ENCODE measurements at regions not wholly inside any gene's neighbourhood (a gene's known extent, or its start where the extent isn't known, plus 50 kb on each side); places are given as distances from the start of the nearest gene placed in this dataset.
"Not testable (repeated sequence)": the region's sequence is repeated elsewhere in the genome, so short reads cannot be mapped to it uniquely, and the experiment has no call there.

GRCh38 chr21:14285147-14285761 is 69.3 kb downstream of the RBM11 start:
- no peak overlapping the region for H2BK12ac ChIP-seq (ENCODE audit: low read length)
- no peak overlapping the region for H3K27ac ChIP-seq (replicated peaks; ENCODE audit: low read length)
- no peak overlapping the region for H4K91ac ChIP-seq (ENCODE audit: low read depth, low read length, poor library complexity)
- H2BK120ac ChIP-seq (ENCODE audit: low read depth, low read length): no peak overlapping the region
- no peaks in the 10 kb centered on the region for H3K79me1 ChIP-seq (ENCODE audit: low read depth, low read length)
- no peak overlapping the region for H3K14ac ChIP-seq (ENCODE audit: low read length)
- no peak overlapping the region for H4K8ac ChIP-seq (ENCODE audit: low read depth, low read length)
- no peak overlapping the region for H3K4me2 ChIP-seq (ENCODE audit: insufficient read depth, low read length, poor library complexity, severe bottlenecking)
- no peaks in the 10 kb centered on the region for H3K9me3 ChIP-seq (replicated peaks in 1 of 2; ENCODE audit: control insufficient read depth in 2 of 2, insufficient read depth in 1 of 2, low read depth in 1 of 2, low read length in 2 of 2)
- no peaks in the 10 kb centered on the region for H3K36me3 ChIP-seq (replicated peaks in 1 of 2; ENCODE audit: control insufficient read depth in 2 of 2, insufficient read depth in 2 of 2, low read length in 2 of 2)
- H3K23ac ChIP-seq (ENCODE audit: low read depth, low read length, poor library complexity): no peak overlapping the region
- no peaks in the 10 kb centered on the region for H3K4me1 ChIP-seq (ENCODE audit: control insufficient read depth in 2 of 2, insufficient read depth in 1 of 2, low read depth in 1 of 2, low read length in 2 of 2)
- H3K4ac ChIP-seq (ENCODE audit: low read length): no peak overlapping the region
- H2BK15ac ChIP-seq (ENCODE audit: low read length): no peak overlapping the region
- H3K9ac ChIP-seq (ENCODE audit: low read depth, low read length, poor library complexity): no peak overlapping the region
- no peak overlapping the region for H2BK5ac ChIP-seq (ENCODE audit: low read length)
- H2AK5ac ChIP-seq (ENCODE audit: low read depth, low read length): no peak overlapping the region
- no peak for DNase-seq (ENCODE audit: low spot score)
- no peak overlapping the region for H3K18ac ChIP-seq (ENCODE audit: low read length)
- no peak overlapping the region for H2AFZ ChIP-seq (ENCODE audit: low read length)
- H3K4me3 ChIP-seq (ENCODE audit: low read length in 2 of 2): no peak overlapping the region
- WGBS, 2 donors (ENCODE audit: extremely low coverage in 2 of 2, insufficient read length in 2 of 2, insufficient replicate concordance in 1 of 2): no CpG with 5 or more reads among the region's 2 CpGs
- H3K27me3 ChIP-seq (ENCODE audit: control insufficient read depth in 3 of 3, insufficient read depth in 3 of 3, low read depth in 1 of 3, low read length in 3 of 3): peaks cover 0 to 14% (median 0%) of the 10 kb centered on the region in 3 experiments

GRCh38 chr21:14284481-14284880 is 68.5 kb downstream of the RBM11 start:
- Histone ChIP-seq H3K4me1 (ENCODE audit: control insufficient read depth in 2 of 2, insufficient read depth in 1 of 2, low read depth in 1 of 2, low read length in 2 of 2) (no peaks in the 10 kb centered on the region), H2AK5ac (ENCODE audit: low read depth, low read length) (no peak overlapping the region), H3K27ac (replicated peaks; ENCODE audit: low read length) (no peak overlapping the region), H2AFZ (ENCODE audit: low read length) (no peak overlapping the region), H2BK15ac (ENCODE audit: low read length) (no peak overlapping the region), H3K9me3 (replicated peaks in 1 of 2; ENCODE audit: control insufficient read depth in 2 of 2, insufficient read depth in 1 of 2, low read depth in 1 of 2, low read length in 2 of 2) (no peaks in the 10 kb centered on the region), H3K9ac (ENCODE audit: low read depth, low read length, poor library complexity) (no peak overlapping the region), H4K8ac (ENCODE audit: low read depth, low read length) (no peak overlapping the region), H3K36me3 (replicated peaks in 1 of 2; ENCODE audit: control insufficient read depth in 2 of 2, insufficient read depth in 2 of 2, low read length in 2 of 2) (no peaks in the 10 kb centered on the region), H2BK12ac (ENCODE audit: low read length) (no peak overlapping the region), H3K4me3 (ENCODE audit: low read length in 2 of 2) (no peak overlapping the region), H2BK120ac (ENCODE audit: low read depth, low read length) (no peak overlapping the region), H3K27me3 (ENCODE audit: control insufficient read depth in 3 of 3, insufficient read depth in 3 of 3, low read depth in 1 of 3, low read length in 3 of 3) (peaks cover 0 to 21% (median 0%) of the 10 kb centered on the region in 3 experiments), H2BK5ac (ENCODE audit: low read length) (no peak overlapping the region), H3K4ac (ENCODE audit: low read length) (no peak overlapping the region), H3K79me1 (ENCODE audit: low read depth, low read length) (no peaks in the 10 kb centered on the region), H3K14ac (ENCODE audit: low read length) (no peak overlapping the region), H3K18ac (ENCODE audit: low read length) (no peak overlapping the region), H3K4me2 (ENCODE audit: insufficient read depth, low read length, poor library complexity, severe bottlenecking) (no peak overlapping the region), H4K91ac (ENCODE audit: low read depth, low read length, poor library complexity) (no peak overlapping the region), H3K23ac (ENCODE audit: low read depth, low read length, poor library complexity) (no peak overlapping the region)
- DNase-seq (ENCODE audit: low spot score): no peak
- no CpG with 5 or more reads among the region's 3 CpGs for WGBS, 2 donors (ENCODE audit: extremely low coverage in 2 of 2, insufficient read length in 2 of 2, insufficient replicate concordance in 1 of 2)

- not testable (repeated sequence) for H2BK15ac ChIP-seq (ENCODE audit: low read length); H3K14ac ChIP-seq (ENCODE audit: low read length); H2AK5ac ChIP-seq (ENCODE audit: low read depth, low read length); H3K79me1 ChIP-seq (ENCODE audit: low read depth, low read length); H3K9ac ChIP-seq (ENCODE audit: low read depth, low read length, poor library complexity); H3K4ac ChIP-seq (ENCODE audit: low read length); H3K18ac ChIP-seq (ENCODE audit: low read length); H4K91ac ChIP-seq (ENCODE audit: low read depth, low read length, poor library complexity); H2BK5ac ChIP-seq (ENCODE audit: low read length); H2BK12ac ChIP-seq (ENCODE audit: low read length); H3K23ac ChIP-seq (ENCODE audit: low read depth, low read length, poor library complexity); H4K8ac ChIP-seq (ENCODE audit: low read depth, low read length); H3K27ac ChIP-seq (replicated peaks; ENCODE audit: low read length); H3K4me3 ChIP-seq (ENCODE audit: low read length in 2 of 2); DNase-seq (ENCODE audit: low spot score); H3K9me3 ChIP-seq (replicated peaks in 1 of 2; ENCODE audit: control insufficient read depth in 2 of 2, insufficient read depth in 1 of 2, low read depth in 1 of 2, low read length in 2 of 2); H2BK120ac ChIP-seq (ENCODE audit: low read depth, low read length); H3K36me3 ChIP-seq (replicated peaks in 1 of 2; ENCODE audit: control insufficient read depth in 2 of 2, insufficient read depth in 2 of 2, low read length in 2 of 2); H3K4me1 ChIP-seq (ENCODE audit: control insufficient read depth in 2 of 2, insufficient read depth in 1 of 2, low read depth in 1 of 2, low read length in 2 of 2)
- H3K27me3 ChIP-seq (ENCODE audit: control insufficient read depth in 3 of 3, insufficient read depth in 3 of 3, low read depth in 1 of 3, low read length in 3 of 3): peaks cover 0 to 21% (median 0%) of the 10 kb centered on the region in 3 experiments
- peak overlapping the region; percentile 6 for H2AFZ ChIP-seq (ENCODE audit: low read length)
- no CpG with 5 or more reads among the region's 11 CpGs for WGBS, 2 donors (ENCODE audit: extremely low coverage in 2 of 2, insufficient read length in 2 of 2, insufficient replicate concordance in 1 of 2)
- H3K4me2 ChIP-seq (ENCODE audit: insufficient read depth, low read length, poor library complexity, severe bottlenecking): peak overlapping the region; percentile 11
Observed at GRCh38 chr21:14281188-14281900, 65.4 kb downstream of the RBM11 start.
